Cardiac muscle cell (in vitro differentiated cells and primary cell): ENCODE measurements at regions not wholly inside any gene's neighbourhood (a gene's known extent, or its start where the extent isn't known, plus 50 kb on each side); places are given as distances from the start of the nearest gene placed in this dataset.
A peak's percentile ranks its signal among the peaks of the same experiment; 100 is the strongest.
"Not testable (repeated sequence)": the region's sequence is repeated elsewhere in the genome, so short reads cannot be mapped to it uniquely, and the experiment has no call there.

Experiments
- DNase-seq, 2 donors: peaks; one replicate each; pipeline versions ENCODE4 v3.0.0 to v3.0.0-alpha.2; 2010 to 2017; ENCODE audit warnings: low read depth in 1 of 2, low spot score in 1 of 2
- H3K27ac ChIP-seq: fragments of 200-600 bp; sonication (generic); 2 replicates; pipeline ENCODE4 v1.5.1; 2016
- H3K27me3 ChIP-seq: fragments of 200-600 bp; sonication (generic); 2 replicates; pipeline ENCODE4 v1.6.0; 2016; ENCODE audit warnings: control low read depth
- H3K36me3 ChIP-seq: fragments of 200-600 bp; sonication (generic); 2 replicates; pipeline ENCODE4 v1.5.1; 2016; ENCODE audit warnings: control low read depth
- H3K4me1 ChIP-seq: fragments of 200-600 bp; sonication (generic); 2 replicates; pipeline ENCODE4 v1.8.1; 2017; ENCODE audit warnings: low read depth, mild to moderate bottlenecking, mixed run types
- H3K4me3 ChIP-seq: fragments of 200-600 bp; sonication (generic); 2 replicates; pipeline ENCODE4 v1.5.1; 2016; ENCODE audit warnings: mild to moderate bottlenecking
- H3K9me3 ChIP-seq: fragments of 200-600 bp; sonication (generic); 2 replicates; pipeline ENCODE4 v1.5.1; 2017; ENCODE audit warnings: low read depth, mild to moderate bottlenecking, control low read depth
- CTCF ChIP-seq: IDR thresholded peaks from 2 replicates; pipeline ENCODE4 v1.5.1; 2012; ENCODE audit warnings: low read depth, mild to moderate bottlenecking, low read length

DNA sequence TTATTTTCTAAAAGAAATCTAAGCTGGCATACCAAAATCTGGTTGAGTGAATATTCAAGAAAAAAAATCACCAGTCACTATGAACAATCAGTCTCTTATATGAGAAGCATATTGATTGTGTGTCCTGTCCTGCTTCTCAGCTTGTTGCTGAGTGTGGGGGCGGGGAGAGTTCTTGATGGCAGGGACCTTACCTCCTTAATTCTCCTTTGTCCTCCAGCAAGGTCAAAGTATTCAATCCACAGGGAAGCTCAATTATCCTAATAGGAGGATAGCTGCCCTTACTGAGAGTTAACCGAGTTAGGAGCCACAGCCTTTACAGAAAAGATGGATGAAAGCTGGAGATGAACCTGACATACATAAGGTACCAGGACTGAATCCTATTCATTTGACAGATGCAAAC, 154.0 kb downstream of the LY86 start:
- Histone ChIP-seq H3K27ac (no peak overlapping the region), H3K36me3 (no peaks in the 10 kb centered on the region), H3K9me3 (no peaks in the 10 kb centered on the region), H3K27me3 (no peaks in the 10 kb centered on the region), H3K4me3 (no peak overlapping the region), H3K4me1 (peaks cover 31% of the 10 kb centered on the region)
- TF ChIP-seq CTCF: no peak
- DNase-seq: no peak

DNA sequence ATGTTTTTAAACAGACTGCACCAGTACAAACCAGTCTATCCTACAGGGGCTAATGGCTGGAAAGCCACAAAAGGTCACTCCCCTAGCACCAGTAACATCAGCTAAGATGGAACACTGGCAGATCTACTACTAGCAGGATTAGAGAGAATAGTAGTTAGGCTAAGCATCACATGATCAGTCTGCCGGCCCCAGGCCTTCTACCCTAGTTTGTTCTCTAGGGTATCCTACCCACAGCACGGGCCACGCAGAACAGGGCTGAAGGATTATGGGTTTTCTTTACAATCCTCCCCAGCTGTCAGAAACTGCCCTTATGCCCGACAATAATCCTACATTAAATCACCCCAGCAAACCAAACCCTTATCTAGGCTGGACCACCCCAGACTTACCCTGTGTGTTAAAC, 156.0 kb downstream of the LY86 start:
- Histone ChIP-seq H3K4me1 (peaks cover 52% of the 10 kb centered on the region), H3K36me3 (no peaks in the 10 kb centered on the region), H3K4me3 (no peak overlapping the region), H3K9me3 (no peaks in the 10 kb centered on the region), H3K27me3 (no peaks in the 10 kb centered on the region), H3K27ac (no peak overlapping the region)
- TF ChIP-seq CTCF: no peak
- no peak for DNase-seq

GRCh38 chr6:6745637-6746332, 157.3 kb downstream of the LY86 start:
- H3K27ac ChIP-seq: peak overlapping the region; percentile 89
- DNase-seq, H3K4me3 ChIP-seq, H3K9me3 ChIP-seq, H3K27me3 ChIP-seq, H3K36me3 ChIP-seq: not testable (repeated sequence)
- H3K4me1 ChIP-seq: peaks cover 58% of the 10 kb centered on the region

DNA sequence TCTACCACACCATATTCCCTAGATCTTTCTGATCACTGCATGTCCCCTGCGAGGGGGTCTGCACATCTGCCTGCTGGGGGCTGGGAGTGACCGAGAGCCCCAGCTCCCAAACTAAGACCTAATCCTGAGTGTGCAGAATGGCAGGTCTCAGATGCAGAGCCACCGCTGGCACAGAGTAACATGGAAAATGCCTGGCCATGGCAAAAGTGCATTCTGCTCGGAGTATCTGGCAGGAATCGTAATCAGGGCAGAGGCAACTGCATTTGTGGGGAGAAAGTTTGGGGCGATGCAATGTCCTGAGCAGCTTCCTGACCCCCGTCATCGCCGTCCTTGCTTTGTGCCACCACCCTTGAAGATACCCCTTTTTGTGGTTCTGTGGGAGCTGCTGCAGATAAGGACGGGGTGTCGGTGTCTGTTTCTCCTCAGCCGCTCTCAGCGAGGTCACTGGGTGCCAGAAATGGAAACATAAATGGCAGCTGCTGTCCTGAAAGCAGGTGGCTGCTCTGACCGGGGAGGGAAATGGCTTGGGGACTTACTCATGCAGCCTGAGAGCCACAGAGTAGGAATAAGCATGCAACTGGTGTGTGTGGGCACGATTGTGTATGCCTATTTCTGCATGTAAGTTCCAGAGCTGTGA, 157.9 kb downstream of the LY86 start:
- Histone ChIP-seq H3K4me1 (peaks cover 57% of the 10 kb centered on the region), H3K27ac (peak overlapping the region; percentile 89), H3K9me3 (no peaks in the 10 kb centered on the region), H3K36me3 (no peaks in the 10 kb centered on the region), H3K27me3 (no peaks in the 10 kb centered on the region), H3K4me3 (no peak overlapping the region)
- peak in 1 of 2 donors; percentile 68 for DNase-seq
- TF ChIP-seq CTCF: no peak

GRCh38 chr6:6746970-6747338, 158.4 kb downstream of the LY86 start:
- peaks cover 57% of the 10 kb centered on the region for H3K4me1 ChIP-seq
- TF ChIP-seq CTCF: no peak

DNA sequence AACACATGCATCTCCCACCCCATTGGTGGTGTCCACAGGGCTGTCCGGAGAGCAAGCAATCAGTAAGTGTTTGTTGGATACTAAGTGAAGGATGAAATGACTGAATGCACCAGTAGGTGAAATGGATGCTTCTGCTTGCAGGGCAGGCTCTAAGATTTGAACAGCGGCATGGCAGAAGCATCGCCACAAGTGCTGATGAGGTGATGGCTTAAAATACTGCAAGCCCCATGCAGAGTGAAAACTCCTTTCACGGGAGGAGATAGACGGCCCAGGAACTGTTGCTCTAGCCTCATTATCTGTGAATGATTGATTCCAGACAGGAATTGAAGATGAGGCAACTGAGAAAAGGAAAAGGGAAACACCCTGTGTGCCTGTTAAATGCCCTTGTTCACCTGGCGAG, 158.9 kb downstream of the LY86 start:
- peaks cover 59% of the 10 kb centered on the region for H3K4me1 ChIP-seq
- no peak for DNase-seq

More at GRCh38 chr6:6746970-6747338, 158.4 kb downstream of the LY86 start:
- no peaks in the 10 kb centered on the region for H3K9me3 ChIP-seq
- H3K27ac ChIP-seq: peak overlapping the region; percentile 89
- H3K36me3 ChIP-seq: no peaks in the 10 kb centered on the region
- no peak overlapping the region for H3K4me3 ChIP-seq
- no peak for DNase-seq
- no peaks in the 10 kb centered on the region for H3K27me3 ChIP-seq

More for the DNA sequence above, 158.9 kb downstream of the LY86 start:
- Histone ChIP-seq H3K36me3 (no peaks in the 10 kb centered on the region), H3K27me3 (no peaks in the 10 kb centered on the region), H3K9me3 (no peaks in the 10 kb centered on the region), H3K4me3 (no peak overlapping the region), H3K27ac (peak overlapping the region; percentile 89)
- TF ChIP-seq CTCF: no peak
